ENCODE measurements at regions not wholly inside any gene's neighbourhood (a gene's known extent, or its start where the extent isn't known, plus 50 kb on each side); places are given as distances from the start of the nearest gene placed in this dataset.

- TF ChIP-seq BHLHE40 (IDR thresholded peaks at IDR 0.05; ENCODE audit: low read depth, low read length) (no peak), CTCF (IDR thresholded peaks at IDR 0.05) (no peak), POLR2A (IDR thresholded peaks at IDR 0.05; ENCODE audit: low read length) (no peak), NFE2L2 (conservative IDR thresholded peaks at IDR 0.05; ENCODE audit: low read length) (no peak), MYC (IDR thresholded peaks at IDR 0.05; ENCODE audit: borderline replicate concordance, low read length) (no peak), REST (IDR thresholded peaks at IDR 0.05) (no peak), RFX5 (IDR thresholded peaks at IDR 0.05) (no peak), MAX (IDR thresholded peaks at IDR 0.05) (no peak), ELK1 (IDR thresholded peaks at IDR 0.05; ENCODE audit: low read depth, low read length) (no peak)
These were observed 585.1 kb upstream of the FRG1 start for GRCh38 chr4:189355590-189355989.

Measured in A549 (cell line).